ENCODE measurements at regions not wholly inside any gene's neighbourhood (a gene's known extent, or its start where the extent isn't known, plus 50 kb on each side); places are given as distances from the start of the nearest gene placed in this dataset.
"Not testable (repeated sequence)": the region's sequence is repeated elsewhere in the genome, so short reads cannot be mapped to it uniquely, and the experiment has no call there.

- no peak for DNase-seq
These were observed 249.1 kb downstream of the DNAJB9 start for GRCh38 chr7:108818742-108819141.

GRCh38 chr7:108824840-108825580 is 255.3 kb downstream of the DNAJB9 start:
- DNase-seq: peak; percentile 68

GRCh38 chr7:108825581-108825909 is 255.9 kb downstream of the DNAJB9 start:
- no peak for DNase-seq

GRCh38 chr7:108836256-108836655 is 266.6 kb downstream of the DNAJB9 start:
- no peak for DNase-seq

- DNase-seq: no peak
These were observed 268.5 kb downstream of the DNAJB9 start for GRCh38 chr7:108838198-108838597.

- no peak for DNase-seq
These were observed 269.4 kb downstream of the DNAJB9 start for GRCh38 chr7:108839076-108839475.

- DNase-seq: no peak
These were observed 276.3 kb downstream of the DNAJB9 start for GRCh38 chr7:108845951-108846350.

GRCh38 chr7:108846471-108846870 is 276.8 kb downstream of the DNAJB9 start:
- DNase-seq: no peak

GRCh38 chr7:108848486-108848885 is 278.8 kb downstream of the DNAJB9 start:
- no peak for DNase-seq

- no peak for DNase-seq
These were observed 290.9 kb downstream of the DNAJB9 start for GRCh38 chr7:108860615-108861014.

- DNase-seq: no peak
These were observed 291.4 kb downstream of the DNAJB9 start for GRCh38 chr7:108861071-108861470.

- DNase-seq: no peak
These were observed 293.7 kb downstream of the DNAJB9 start for GRCh38 chr7:108863227-108863848.

GRCh38 chr7:108869070-108869469 is 299.4 kb downstream of the DNAJB9 start:
- DNase-seq: no peak

- no peak for DNase-seq
These were observed 305.5 kb downstream of the DNAJB9 start for GRCh38 chr7:108875139-108875538.

- DNase-seq: no peak
These were observed 321.2 kb downstream of the DNAJB9 start for GRCh38 chr7:108890862-108891261.

GRCh38 chr7:108908456-108908855 is 338.8 kb downstream of the DNAJB9 start:
- no peak for DNase-seq

- no peak for DNase-seq
These were observed 341.3 kb downstream of the DNAJB9 start for GRCh38 chr7:108911016-108911415.

GRCh38 chr7:108920490-108920889 is 350.8 kb downstream of the DNAJB9 start:
- DNase-seq: no peak

- not testable (repeated sequence) for DNase-seq
These were observed 373.4 kb downstream of the DNAJB9 start for GRCh38 chr7:108943048-108943447.

- DNase-seq: no peak
These were observed 377.9 kb downstream of the DNAJB9 start for GRCh38 chr7:108947526-108947925.

GRCh38 chr7:108972004-108972403 is 402.3 kb downstream of the DNAJB9 start:
- peak; percentile 67 for DNase-seq

- DNase-seq: no peak
These were observed 403.4 kb downstream of the DNAJB9 start for GRCh38 chr7:108973075-108973474.

GRCh38 chr7:108974641-108975040 is 405.0 kb downstream of the DNAJB9 start:
- no peak for DNase-seq

GRCh38 chr7:108985037-108985436 is 415.4 kb downstream of the DNAJB9 start:
- DNase-seq: no peak

GRCh38 chr7:108989319-108989718 is 419.6 kb downstream of the DNAJB9 start:
- DNase-seq: no peak
